ENCODE measurements at regions not wholly inside any gene's neighbourhood (a gene's known extent, or its start where the extent isn't known, plus 50 kb on each side); places are given as distances from the start of the nearest gene placed in this dataset.
"Not testable (repeated sequence)": the region's sequence is repeated elsewhere in the genome, so short reads cannot be mapped to it uniquely, and the experiment has no call there.

DNA sequence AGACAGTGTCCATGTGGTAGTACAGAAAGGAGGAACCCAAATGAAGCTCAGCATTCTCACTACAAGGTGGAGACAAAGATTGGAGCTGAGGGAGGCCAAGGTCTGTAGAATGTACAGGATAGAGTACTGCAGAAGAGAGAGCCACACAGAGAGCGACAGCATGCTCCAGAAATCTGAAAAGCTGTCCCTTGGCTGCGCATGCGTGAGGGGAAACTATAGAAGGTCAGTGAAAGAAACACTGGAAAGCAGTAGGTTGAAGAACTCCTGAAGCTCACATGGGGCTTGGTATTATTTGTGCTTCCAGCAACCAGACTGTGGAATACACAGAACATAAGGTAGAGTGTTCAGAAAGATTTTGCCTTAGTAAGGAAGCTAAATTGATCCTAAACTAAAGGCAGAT lies 142.5 kb downstream of the TXNL1 start:
- Histone ChIP-seq H3K9me3 (ENCODE audit: control insufficient read depth in 2 of 2, insufficient read depth in 1 of 2, low read length in 1 of 2) (no peaks in the 10 kb centered on the region), H3K4me3 (ENCODE audit: low read length in 2 of 2) (no peak overlapping the region), H3K4me1 (ENCODE audit: control insufficient read depth in 2 of 2, insufficient read depth in 2 of 2, low read length in 2 of 2) (no peaks in the 10 kb centered on the region), H3K36me3 (ENCODE audit: control insufficient read depth in 2 of 2, insufficient read depth in 2 of 2, low read length in 1 of 2) (no peaks in the 10 kb centered on the region), H3K27ac (ENCODE audit: low read depth in 1 of 2, low read length in 1 of 2) (no peak overlapping the region), H3K27me3 (ENCODE audit: control insufficient read depth in 2 of 2, insufficient read depth in 1 of 2, low read length in 1 of 2) (no peaks in the 10 kb centered on the region)
- no peak for DNase-seq (ENCODE audit: low read depth in 6 of 9, low spot score in 9 of 9)
- 86% methylated on average over 3 of the region's 3 CpGs for WGBS

GRCh38 chr18:56493531-56493930 lies 144.9 kb downstream of the TXNL1 start:
- no peaks in the 10 kb centered on the region for H3K36me3 ChIP-seq (ENCODE audit: control insufficient read depth in 2 of 2, insufficient read depth in 2 of 2, low read length in 1 of 2)
- DNase-seq (ENCODE audit: low read depth in 6 of 9, low spot score in 9 of 9) = no peak
- H3K27me3 ChIP-seq (ENCODE audit: control insufficient read depth in 2 of 2, insufficient read depth in 1 of 2, low read length in 1 of 2) = no peaks in the 10 kb centered on the region
- H3K27ac ChIP-seq (ENCODE audit: low read depth in 1 of 2, low read length in 1 of 2) = no peak overlapping the region
- no peaks in the 10 kb centered on the region for H3K9me3 ChIP-seq (ENCODE audit: control insufficient read depth in 2 of 2, insufficient read depth in 1 of 2, low read length in 1 of 2)
- no peak overlapping the region for H3K4me3 ChIP-seq (ENCODE audit: low read length in 2 of 2)
- no peaks in the 10 kb centered on the region for H3K4me1 ChIP-seq (ENCODE audit: control insufficient read depth in 2 of 2, insufficient read depth in 2 of 2, low read length in 2 of 2)
- WGBS = 96% methylated on average over 6 of the region's 6 CpGs

GRCh38 chr18:56492136-56492535 lies 146.3 kb downstream of the TXNL1 start:
- Histone ChIP-seq H3K36me3 (ENCODE audit: control insufficient read depth in 2 of 2, insufficient read depth in 2 of 2, low read length in 1 of 2) (no peaks in the 10 kb centered on the region), H3K27me3 (ENCODE audit: control insufficient read depth in 2 of 2, insufficient read depth in 1 of 2, low read length in 1 of 2) (no peaks in the 10 kb centered on the region), H3K4me1 (ENCODE audit: control insufficient read depth in 2 of 2, insufficient read depth in 2 of 2, low read length in 2 of 2) (no peaks in the 10 kb centered on the region), H3K27ac (ENCODE audit: low read depth in 1 of 2, low read length in 1 of 2) (no peak overlapping the region), H3K4me3 (ENCODE audit: low read length in 2 of 2) (no peak overlapping the region), H3K9me3 (ENCODE audit: control insufficient read depth in 2 of 2, insufficient read depth in 1 of 2, low read length in 1 of 2) (no peaks in the 10 kb centered on the region)
- no peak for DNase-seq (ENCODE audit: low read depth in 6 of 9, low spot score in 9 of 9)

DNA sequence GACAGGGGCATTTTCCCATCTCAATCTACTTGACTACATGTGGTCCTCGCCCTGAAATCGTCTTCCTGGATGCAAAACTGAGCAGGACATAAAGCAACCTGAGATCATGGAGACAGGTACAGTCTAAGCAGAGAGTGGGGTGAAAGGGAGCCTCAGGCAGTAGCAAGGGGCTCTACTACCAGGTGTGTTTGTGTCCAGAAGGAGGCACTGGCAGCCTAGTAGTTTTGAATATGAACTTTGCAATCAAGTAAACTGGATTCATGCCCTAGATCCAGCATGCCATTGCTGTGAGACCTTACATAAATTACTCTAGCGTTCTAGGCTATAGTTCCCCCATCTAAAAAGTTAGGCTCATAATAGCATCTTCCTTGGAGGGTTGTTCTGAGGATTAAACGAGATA lies 147.4 kb downstream of the TXNL1 start:
- DNase-seq (ENCODE audit: low read depth in 6 of 9, low spot score in 9 of 9) = no peak
- Histone ChIP-seq H3K27me3 (ENCODE audit: control insufficient read depth in 2 of 2, insufficient read depth in 1 of 2, low read length in 1 of 2) (no peaks in the 10 kb centered on the region), H3K4me3 (ENCODE audit: low read length in 2 of 2) (no peak overlapping the region), H3K9me3 (ENCODE audit: control insufficient read depth in 2 of 2, insufficient read depth in 1 of 2, low read length in 1 of 2) (no peaks in the 10 kb centered on the region), H3K36me3 (ENCODE audit: control insufficient read depth in 2 of 2, insufficient read depth in 2 of 2, low read length in 1 of 2) (no peaks in the 10 kb centered on the region), H3K4me1 (ENCODE audit: control insufficient read depth in 2 of 2, insufficient read depth in 2 of 2, low read length in 2 of 2) (no peaks in the 10 kb centered on the region), H3K27ac (ENCODE audit: low read depth in 1 of 2, low read length in 1 of 2) (no peak overlapping the region)
- 93% methylated on average over 4 of the region's 4 CpGs for WGBS

GRCh38 chr18:56489893-56490292 lies 148.5 kb downstream of the TXNL1 start:
- no peaks in the 10 kb centered on the region for H3K27me3 ChIP-seq (ENCODE audit: control insufficient read depth in 2 of 2, insufficient read depth in 1 of 2, low read length in 1 of 2)
- no peak overlapping the region for H3K27ac ChIP-seq (ENCODE audit: low read depth in 1 of 2, low read length in 1 of 2)
- H3K4me3 ChIP-seq (ENCODE audit: low read length in 2 of 2) = no peak overlapping the region
- 51% methylated on average over 5 of the region's 5 CpGs for WGBS
- H3K9me3 ChIP-seq (ENCODE audit: control insufficient read depth in 2 of 2, insufficient read depth in 1 of 2, low read length in 1 of 2) = no peaks in the 10 kb centered on the region
- no peaks in the 10 kb centered on the region for H3K4me1 ChIP-seq (ENCODE audit: control insufficient read depth in 2 of 2, insufficient read depth in 2 of 2, low read length in 2 of 2)
- no peaks in the 10 kb centered on the region for H3K36me3 ChIP-seq (ENCODE audit: control insufficient read depth in 2 of 2, insufficient read depth in 2 of 2, low read length in 1 of 2)
- DNase-seq (ENCODE audit: low read depth in 6 of 9, low spot score in 9 of 9) = no peak

- no peaks in the 10 kb centered on the region for H3K9me3 ChIP-seq (ENCODE audit: control insufficient read depth in 2 of 2, insufficient read depth in 1 of 2, low read length in 1 of 2)
- H3K27me3 ChIP-seq (ENCODE audit: control insufficient read depth in 2 of 2, insufficient read depth in 1 of 2, low read length in 1 of 2) = no peaks in the 10 kb centered on the region
- H3K4me3 ChIP-seq (ENCODE audit: low read length in 2 of 2) = no peak overlapping the region
- 96% methylated on average over 7 of the region's 7 CpGs for WGBS
- no peak for DNase-seq (ENCODE audit: low read depth in 6 of 9, low spot score in 9 of 9)
- H3K4me1 ChIP-seq (ENCODE audit: control insufficient read depth in 2 of 2, insufficient read depth in 2 of 2, low read length in 2 of 2) = no peaks in the 10 kb centered on the region
- no peak overlapping the region for H3K27ac ChIP-seq (ENCODE audit: low read depth in 1 of 2, low read length in 1 of 2)
- H3K36me3 ChIP-seq (ENCODE audit: control insufficient read depth in 2 of 2, insufficient read depth in 2 of 2, low read length in 1 of 2) = no peaks in the 10 kb centered on the region
Observed at GRCh38 chr18:56488739-56489138, 149.7 kb downstream of the TXNL1 start.

DNA sequence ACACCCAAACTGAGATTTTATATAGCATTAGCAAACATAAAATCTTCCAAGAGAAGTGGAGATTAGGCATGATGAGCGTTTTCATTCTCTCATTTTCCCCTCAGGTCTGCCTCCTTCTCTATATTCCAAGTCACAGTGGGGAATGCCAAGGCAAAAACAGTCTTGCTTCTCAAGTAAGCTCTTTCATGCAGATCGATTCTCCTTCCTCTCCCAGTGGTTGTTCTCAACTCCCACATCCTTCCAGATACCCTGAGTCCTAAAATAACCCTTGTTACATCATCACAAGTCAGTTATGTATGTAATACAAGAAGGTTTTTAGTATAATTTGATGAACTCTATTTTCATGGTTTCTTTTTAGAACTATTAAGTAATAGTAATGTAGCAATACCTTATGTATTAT lies 150.6 kb downstream of the TXNL1 start:
- WGBS = 49% methylated on average over 2 of the region's 2 CpGs
- no peaks in the 10 kb centered on the region for H3K36me3 ChIP-seq (ENCODE audit: control insufficient read depth in 2 of 2, insufficient read depth in 2 of 2, low read length in 1 of 2)
- no peaks in the 10 kb centered on the region for H3K27me3 ChIP-seq (ENCODE audit: control insufficient read depth in 2 of 2, insufficient read depth in 1 of 2, low read length in 1 of 2)
- no peaks in the 10 kb centered on the region for H3K9me3 ChIP-seq (ENCODE audit: control insufficient read depth in 2 of 2, insufficient read depth in 1 of 2, low read length in 1 of 2)
- H3K4me1 ChIP-seq (ENCODE audit: control insufficient read depth in 2 of 2, insufficient read depth in 2 of 2, low read length in 2 of 2) = no peaks in the 10 kb centered on the region
- H3K27ac ChIP-seq (ENCODE audit: low read depth in 1 of 2, low read length in 1 of 2) = no peak overlapping the region
- no peak for DNase-seq (ENCODE audit: low read depth in 6 of 9, low spot score in 9 of 9)
- no peak overlapping the region for H3K4me3 ChIP-seq (ENCODE audit: low read length in 2 of 2)

- WGBS = 69% methylated on average over 2 of the region's 2 CpGs
- no peaks in the 10 kb centered on the region for H3K36me3 ChIP-seq (ENCODE audit: control insufficient read depth in 2 of 2, insufficient read depth in 2 of 2, low read length in 1 of 2)
- no peak overlapping the region for H3K4me3 ChIP-seq (ENCODE audit: low read length in 2 of 2)
- H3K27me3 ChIP-seq (ENCODE audit: control insufficient read depth in 2 of 2, insufficient read depth in 1 of 2, low read length in 1 of 2) = no peaks in the 10 kb centered on the region
- no peak for DNase-seq (ENCODE audit: low read depth in 6 of 9, low spot score in 9 of 9)
- no peaks in the 10 kb centered on the region for H3K9me3 ChIP-seq (ENCODE audit: control insufficient read depth in 2 of 2, insufficient read depth in 1 of 2, low read length in 1 of 2)
- no peak overlapping the region for H3K27ac ChIP-seq (ENCODE audit: low read depth in 1 of 2, low read length in 1 of 2)
- no peaks in the 10 kb centered on the region for H3K4me1 ChIP-seq (ENCODE audit: control insufficient read depth in 2 of 2, insufficient read depth in 2 of 2, low read length in 2 of 2)
Observed at GRCh38 chr18:56483386-56483785, 155.0 kb downstream of the TXNL1 start.

DNA sequence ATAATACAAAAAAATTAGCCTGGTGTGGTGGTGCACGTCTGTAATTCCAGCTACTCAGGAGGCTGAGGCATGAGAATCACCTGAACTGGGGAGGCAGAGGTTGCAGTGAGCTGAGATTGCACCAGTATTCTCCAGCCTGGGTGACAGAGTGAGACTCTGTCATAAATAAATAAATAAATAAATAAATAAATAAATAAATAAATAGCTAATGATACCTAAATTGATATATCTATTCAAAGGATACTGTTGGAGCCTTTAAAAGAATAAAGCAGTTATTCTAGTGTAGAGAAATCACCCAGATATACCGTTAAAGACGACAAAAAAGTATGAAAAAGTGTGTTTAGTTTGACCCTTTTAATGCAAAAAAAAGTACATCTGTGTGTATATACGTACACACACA lies 155.6 kb downstream of the TXNL1 start:
- H3K9me3 ChIP-seq (ENCODE audit: control insufficient read depth in 2 of 2, insufficient read depth in 1 of 2, low read length in 1 of 2); H3K27ac ChIP-seq (ENCODE audit: low read depth in 1 of 2, low read length in 1 of 2); DNase-seq (ENCODE audit: low read depth in 6 of 9, low spot score in 9 of 9); H3K36me3 ChIP-seq (ENCODE audit: control insufficient read depth in 2 of 2, insufficient read depth in 2 of 2, low read length in 1 of 2); H3K4me3 ChIP-seq (ENCODE audit: low read length in 2 of 2); H3K4me1 ChIP-seq (ENCODE audit: control insufficient read depth in 2 of 2, insufficient read depth in 2 of 2, low read length in 2 of 2); H3K27me3 ChIP-seq (ENCODE audit: control insufficient read depth in 2 of 2, insufficient read depth in 1 of 2, low read length in 1 of 2): not testable (repeated sequence)
- WGBS = 96% methylated on average over 4 of the region's 4 CpGs

DNA sequence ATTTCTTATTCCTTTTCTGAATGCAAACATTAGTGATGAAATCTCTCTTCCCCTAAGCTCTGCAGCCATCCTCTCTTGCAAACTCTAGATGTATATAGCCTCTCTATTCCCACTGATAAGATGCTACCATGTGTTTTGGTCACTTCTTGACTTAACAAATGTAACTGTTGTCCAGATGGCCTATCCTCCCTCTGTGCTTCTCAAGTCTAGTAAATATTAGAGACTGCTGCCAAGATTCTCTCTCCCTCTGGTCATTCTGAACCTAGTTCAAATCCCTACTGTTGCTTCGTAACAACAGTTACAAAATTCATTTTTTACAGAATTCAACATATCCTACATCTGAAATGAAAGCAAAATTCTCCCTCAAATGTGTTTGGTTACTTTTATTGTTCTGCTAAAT lies 156.6 kb downstream of the TXNL1 start:
- no peak for DNase-seq (ENCODE audit: low read depth in 6 of 9, low spot score in 9 of 9)
- no peak overlapping the region for H3K4me3 ChIP-seq (ENCODE audit: low read length in 2 of 2)
- no peaks in the 10 kb centered on the region for H3K4me1 ChIP-seq (ENCODE audit: control insufficient read depth in 2 of 2, insufficient read depth in 2 of 2, low read length in 2 of 2)
- 93% methylated on average over 1 of the region's 1 CpG for WGBS
- H3K36me3 ChIP-seq (ENCODE audit: control insufficient read depth in 2 of 2, insufficient read depth in 2 of 2, low read length in 1 of 2) = no peaks in the 10 kb centered on the region
- H3K27me3 ChIP-seq (ENCODE audit: control insufficient read depth in 2 of 2, insufficient read depth in 1 of 2, low read length in 1 of 2) = no peaks in the 10 kb centered on the region
- no peak overlapping the region for H3K27ac ChIP-seq (ENCODE audit: low read depth in 1 of 2, low read length in 1 of 2)
- H3K9me3 ChIP-seq (ENCODE audit: control insufficient read depth in 2 of 2, insufficient read depth in 1 of 2, low read length in 1 of 2) = no peaks in the 10 kb centered on the region
